ENCODE measurements at regions not wholly inside any gene's neighbourhood (a gene's known extent, or its start where the extent isn't known, plus 50 kb on each side); places are given as distances from the start of the nearest gene placed in this dataset.

- ChIA-PET POLR2A (no interaction called here), CTCF (no interaction called here)
- no peaks in the 10 kb centered on the region for H3K9me1 ChIP-seq (replicated peaks; ENCODE audit: control insufficient read depth, extremely low read depth, insufficient read depth, low read length)
- H3K4me2 ChIP-seq (ENCODE audit: insufficient read depth, low read length), result no peak overlapping the region
- no peaks in the 10 kb centered on the region for H3K9me3 ChIP-seq (replicated peaks; ENCODE audit: control insufficient read depth, insufficient read depth, low read length)
- no peaks in the 10 kb centered on the region for H3K79me2 ChIP-seq (ENCODE audit: control insufficient read depth, insufficient read depth, low read length)
- H3K36me3 ChIP-seq (ENCODE audit: control insufficient read depth in 2 of 2, extremely low read depth in 1 of 2, insufficient read depth in 2 of 2, low read length in 2 of 2), result no peaks in the 10 kb centered on the region
- DNase-seq (ENCODE audit: low read depth, low spot score) (no peak), FAIRE-seq (no peak)
- H3K4me3 ChIP-seq (replicated peaks in 1 of 3; ENCODE audit: insufficient read depth in 1 of 3, low read depth in 1 of 3, low read length in 3 of 3), result no peak overlapping the region
- H4K20me1 ChIP-seq (replicated peaks; ENCODE audit: control insufficient read depth, extremely low read depth, insufficient read depth, low read length), result no peaks in the 10 kb centered on the region
- TF ChIP-seq POLR2AphosphoS5 (IDR thresholded peaks at IDR 0.05; ENCODE audit: insufficient read depth, low read depth, low read length), result no peak
- TF ChIP-seq GATA2 (IDR thresholded peaks at IDR 0.05; ENCODE audit: insufficient read depth, insufficient read length, low read depth, low read length), result no peak
- TF ChIP-seq MAX (IDR thresholded peaks at IDR 0.05; ENCODE audit: insufficient read depth, insufficient read length), result no peak
- intact Hi-C loops (cut with micrococcal nuclease), result no loop called here
- H3K4me1 ChIP-seq (ENCODE audit: control insufficient read depth, extremely low read depth, insufficient read depth, low read length), result no peaks in the 10 kb centered on the region
- BruUV-seq (replicated peaks), result no TSS peak
- no peak overlapping the region for H3K27ac ChIP-seq (ENCODE audit: insufficient read depth, low read depth, low read length)
- H3K27me3 ChIP-seq (ENCODE audit: control insufficient read depth in 2 of 2, insufficient read depth in 2 of 2, low read length in 2 of 2), result no peaks in the 10 kb centered on the region
- H3K9ac ChIP-seq (replicated peaks; ENCODE audit: extremely low read depth, insufficient read depth, low read length), result no peak overlapping the region
- dilution Hi-C loops (cut with MboI; ENCODE audit: extremely low pct_ligation_motif_present, low sequenced_read_pairs), result no loop called here
- H2AFZ ChIP-seq (ENCODE audit: low read depth, low read length), result no peak overlapping the region
Observed at GRCh38 chr5:164351245-164351834, 845.9 kb downstream of the MAT2B start.

GRCh38 chr5:164352695-164353094 lies 847.3 kb downstream of the MAT2B start:
- DNase-seq (ENCODE audit: low read depth, low spot score), result no peak
- ChIA-PET POLR2A (no interaction called here), CTCF (no interaction called here)
- BruUV-seq (replicated peaks), result no TSS peak
- Histone ChIP-seq H3K9me1 (replicated peaks; ENCODE audit: control insufficient read depth, extremely low read depth, insufficient read depth, low read length) (no peaks in the 10 kb centered on the region), H3K9ac (replicated peaks; ENCODE audit: extremely low read depth, insufficient read depth, low read length) (no peak overlapping the region), H3K9me3 (replicated peaks; ENCODE audit: control insufficient read depth, insufficient read depth, low read length) (no peaks in the 10 kb centered on the region), H3K4me2 (ENCODE audit: insufficient read depth, low read length) (no peak overlapping the region), H4K20me1 (replicated peaks; ENCODE audit: control insufficient read depth, extremely low read depth, insufficient read depth, low read length) (no peaks in the 10 kb centered on the region), H3K79me2 (ENCODE audit: control insufficient read depth, insufficient read depth, low read length) (no peaks in the 10 kb centered on the region), H2AFZ (ENCODE audit: low read depth, low read length) (no peak overlapping the region), H3K4me3 (replicated peaks in 1 of 3; ENCODE audit: insufficient read depth in 1 of 3, low read depth in 1 of 3, low read length in 3 of 3) (no peak overlapping the region), H3K36me3 (ENCODE audit: control insufficient read depth in 2 of 2, extremely low read depth in 1 of 2, insufficient read depth in 2 of 2, low read length in 2 of 2) (no peaks in the 10 kb centered on the region), H3K27me3 (ENCODE audit: control insufficient read depth in 2 of 2, insufficient read depth in 2 of 2, low read length in 2 of 2) (no peaks in the 10 kb centered on the region), H3K27ac (ENCODE audit: insufficient read depth, low read depth, low read length) (no peak overlapping the region), H3K4me1 (ENCODE audit: control insufficient read depth, extremely low read depth, insufficient read depth, low read length) (no peaks in the 10 kb centered on the region)
- FAIRE-seq, result no peak
- intact Hi-C loops (cut with micrococcal nuclease) (no loop called here), dilution Hi-C loops (cut with MboI; ENCODE audit: extremely low pct_ligation_motif_present, low sequenced_read_pairs) (no loop called here)
- TF ChIP-seq EZH2 (IDR thresholded peaks at IDR 0.05; ENCODE audit: borderline replicate concordance, low read depth, low read length, severe bottlenecking), result no peak
- no peak for TF ChIP-seq JUN (IDR thresholded peaks at IDR 0.05; ENCODE audit: borderline replicate concordance, insufficient read depth, insufficient read length, low read depth)
- no peak for TF ChIP-seq CTCF (IDR thresholded peaks at IDR 0.05; ENCODE audit: extremely low read depth in 1 of 2, insufficient read depth in 1 of 2, low read depth in 1 of 2, low read length in 2 of 2)
- no peak for TF ChIP-seq POLR2A (IDR thresholded peaks at IDR 0.05; ENCODE audit: low read depth, low read length)
- no peak for TF ChIP-seq FOS (IDR thresholded peaks at IDR 0.05; ENCODE audit: borderline replicate concordance, insufficient read depth, low read length)
- TF ChIP-seq GATA2 (IDR thresholded peaks at IDR 0.05; ENCODE audit: insufficient read depth, insufficient read length, low read depth, low read length), result no peak
- no peak for TF ChIP-seq POLR2AphosphoS5 (IDR thresholded peaks at IDR 0.05; ENCODE audit: insufficient read depth, low read depth, low read length)
- TF ChIP-seq MYC (IDR thresholded peaks at IDR 0.05; ENCODE audit: low read depth, low read length), result no peak
- no peak for TF ChIP-seq MAX (IDR thresholded peaks at IDR 0.05; ENCODE audit: insufficient read depth, insufficient read length)

All from endothelial cell of umbilical vein (primary cell).